Fibroblast of lung (primary cell): ENCODE measurements at regions not wholly inside any gene's neighbourhood (a gene's known extent, or its start where the extent isn't known, plus 50 kb on each side); places are given as distances from the start of the nearest gene placed in this dataset.

Experiments
- CTCF ChIP-seq, 2 donors: IDR thresholded peaks in 1 of 2; conservative IDR thresholded peaks in 1 of 2; 1 replicate in 1 of 2; 2 replicates in 1 of 2; pipeline ENCODE4 v1.5.1; 2011 to 2012; ENCODE audit warnings: low read length in 2 of 2, control low read depth in 1 of 2, inconsistent platforms in 1 of 2, low read depth in 1 of 2, mild to moderate bottlenecking in 1 of 2
- EZH2 ChIP-seq: IDR thresholded peaks from 2 replicates; pipeline ENCODE4 v1.5.1; 2012; ENCODE audit warnings: low read length, control low read depth, mild to moderate bottlenecking; ENCODE audit errors: missing control alignments

DNA sequence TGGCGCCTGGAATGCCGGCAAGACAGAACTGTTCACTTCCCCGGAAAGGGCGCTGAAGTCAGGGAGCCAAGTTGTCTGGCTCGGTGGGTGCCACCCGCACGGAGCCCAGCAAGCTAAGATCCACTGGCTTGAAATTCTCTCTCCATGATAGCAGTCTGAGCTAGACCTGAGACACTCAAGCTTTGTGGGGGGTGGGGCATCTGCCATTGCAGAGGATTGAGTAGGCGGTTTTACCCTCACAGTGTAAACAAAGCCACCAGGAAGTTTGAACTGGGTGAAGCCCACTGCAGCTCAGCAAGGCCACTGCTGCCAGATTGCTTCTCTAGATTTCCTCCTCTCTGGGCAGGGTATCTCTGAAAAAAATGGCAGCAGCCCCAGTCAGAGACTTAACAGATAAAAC lies 277.4 kb downstream of the SLCO4C1 start:
- TF ChIP-seq CTCF (conservative IDR thresholded peaks at IDR 0.05 in 1 of 2, IDR thresholded peaks at IDR 0.05 in 1 of 2; ENCODE audit: low read depth in 1 of 2, low read length in 2 of 2) = no peak
- TF ChIP-seq EZH2 = no peak
